CD4-positive, alpha-beta T cell treated with Interleukin-1 beta for 1 hour (primary cell): ENCODE measurements at regions not wholly inside any gene's neighbourhood (a gene's known extent, or its start where the extent isn't known, plus 50 kb on each side); places are given as distances from the start of the nearest gene placed in this dataset.
A peak's percentile ranks its signal among the peaks of the same experiment; 100 is the strongest.

Source experiments
- DNase-seq, 2 donors: peaks; one replicate each; pipeline ENCODE4 v3.0.0-alpha.2; 2020 to 2022

DNA sequence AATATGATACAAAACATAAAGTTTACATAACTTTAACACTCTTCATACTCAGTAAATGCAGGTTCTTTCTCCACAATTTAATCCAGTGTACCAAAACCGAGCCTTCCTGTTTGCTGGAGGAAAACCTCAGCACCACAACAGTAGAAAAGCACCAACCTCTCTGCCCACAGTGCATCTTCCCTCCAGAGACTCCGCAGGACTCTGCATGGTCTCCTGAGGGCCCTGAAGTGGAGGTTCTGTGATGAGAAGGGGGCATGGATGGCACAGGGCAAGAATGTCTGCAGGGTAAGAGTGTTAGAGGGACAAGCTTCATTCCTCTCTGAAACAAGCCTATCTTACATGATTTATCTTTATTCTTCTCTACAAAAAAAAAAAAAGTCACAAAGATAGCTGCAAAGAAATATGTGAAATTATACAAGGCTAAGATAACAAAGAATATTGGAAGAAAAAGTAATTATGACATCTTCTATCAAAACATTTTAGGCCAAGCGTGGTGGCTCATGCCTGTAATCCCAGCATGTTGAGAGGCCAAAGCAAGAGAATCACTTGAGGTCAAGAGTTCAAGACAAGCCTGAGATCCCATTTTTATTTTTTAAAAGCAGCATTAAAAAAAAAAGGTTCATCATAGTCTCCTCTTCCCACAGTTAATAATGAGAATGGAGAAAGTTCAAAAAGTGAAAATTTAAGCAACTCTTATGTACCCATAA, 102.0 kb downstream of the VPREB1 start:
- DNase-seq, result no peak

DNA sequence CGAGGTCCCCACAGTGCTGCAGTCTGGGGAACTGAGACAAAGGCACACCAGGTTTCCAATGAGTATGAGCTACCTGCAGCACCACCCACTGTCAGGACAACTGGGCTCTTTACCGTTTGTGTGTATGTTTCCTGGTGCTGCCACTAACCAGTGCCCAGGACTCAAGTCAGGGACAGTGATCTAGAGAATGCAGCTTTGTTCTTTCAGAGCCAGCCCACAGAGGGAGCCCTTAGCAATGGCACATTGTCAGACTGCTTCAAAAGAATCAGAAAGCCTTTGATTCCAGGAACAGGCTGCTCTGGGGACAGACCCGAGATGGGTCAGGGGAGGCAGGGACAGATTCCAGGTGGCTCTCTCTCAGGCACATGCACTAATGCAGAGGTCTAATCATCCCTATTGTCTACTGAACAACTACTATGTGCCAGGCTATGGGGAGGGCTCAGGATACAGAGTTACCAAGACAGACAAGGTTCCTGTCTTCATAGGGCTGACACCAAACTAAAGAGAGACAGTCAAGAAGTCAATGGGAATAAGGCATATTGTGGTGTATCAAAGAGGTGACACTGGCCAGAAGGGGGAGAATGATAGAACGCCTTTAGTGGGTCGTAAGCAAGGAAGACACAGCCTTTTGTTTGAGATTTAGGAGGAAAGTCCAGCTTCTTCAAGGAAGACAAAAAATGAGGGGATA, 103.7 kb downstream of the VPREB1 start:
- DNase-seq, result no peak

DNA sequence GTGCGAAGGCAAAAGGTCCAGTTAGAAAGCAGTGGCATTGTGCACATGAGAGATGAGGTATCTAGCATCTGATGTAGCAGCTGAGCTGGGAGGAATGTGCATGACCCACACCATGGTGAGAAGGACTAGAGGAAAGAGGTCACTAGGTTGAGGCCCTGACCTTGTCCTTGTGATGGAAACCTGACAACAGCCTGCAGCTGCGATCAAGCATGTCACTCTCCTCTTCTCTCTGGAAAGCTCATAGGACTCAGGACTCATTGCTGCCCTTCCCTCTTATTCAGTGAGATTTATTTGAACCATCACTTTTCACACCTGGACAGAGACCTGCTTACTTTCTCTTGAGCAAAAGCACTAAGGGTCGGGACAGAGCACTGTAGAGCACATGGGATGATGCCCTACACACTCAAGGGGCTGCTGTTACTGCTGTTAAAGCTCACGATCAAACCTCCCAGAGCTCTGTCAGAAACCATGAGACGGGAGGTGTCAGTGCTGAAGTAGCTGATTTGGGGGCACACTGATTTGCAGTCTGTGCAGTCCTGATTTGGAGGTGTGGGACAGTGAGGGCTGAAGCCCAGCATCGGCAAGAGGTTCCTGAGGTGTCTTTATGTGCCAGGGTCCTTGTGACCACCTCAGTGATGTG, 104.3 kb downstream of the VPREB1 start:
- no peak for DNase-seq

DNA sequence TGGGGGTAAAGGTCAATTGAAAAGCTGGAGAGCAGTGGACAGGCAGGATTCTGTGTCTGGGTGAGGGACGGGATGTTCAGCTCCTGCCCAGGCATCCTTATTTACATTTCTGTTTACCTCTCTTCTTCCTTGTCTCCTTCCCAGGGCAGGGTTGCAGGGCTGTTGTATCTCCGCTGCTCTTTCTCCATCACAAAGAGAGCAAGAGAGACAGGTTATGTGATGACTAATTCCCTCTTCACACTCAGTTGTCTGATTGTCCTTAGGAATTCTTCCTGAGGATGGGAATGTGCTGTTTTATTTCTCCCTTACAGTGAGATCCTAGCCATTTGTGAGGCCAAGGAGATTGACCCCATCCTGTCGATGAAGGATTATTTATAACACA, 104.9 kb downstream of the VPREB1 start:
- no peak for DNase-seq

DNA sequence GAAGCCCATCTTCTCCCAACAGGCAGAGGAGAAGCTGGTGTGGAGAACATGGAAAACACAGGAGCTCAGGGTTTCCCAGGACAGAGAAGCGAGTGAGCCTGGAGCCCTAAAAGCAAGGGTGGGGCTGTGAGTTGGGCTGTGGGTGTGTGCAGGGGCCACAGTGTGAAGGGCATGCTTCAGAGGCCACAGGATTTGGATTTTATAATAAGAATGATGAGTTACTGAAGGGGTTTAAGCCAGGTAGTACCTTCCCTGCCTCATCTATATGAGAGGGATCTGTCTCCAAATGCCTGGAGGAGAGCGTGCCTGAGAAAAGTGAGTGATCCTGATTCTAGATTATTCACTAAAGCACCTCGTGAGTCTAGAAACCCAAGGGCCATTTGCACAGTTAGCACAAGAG, 106.8 kb downstream of the VPREB1 start:
- DNase-seq, result no peak

DNA sequence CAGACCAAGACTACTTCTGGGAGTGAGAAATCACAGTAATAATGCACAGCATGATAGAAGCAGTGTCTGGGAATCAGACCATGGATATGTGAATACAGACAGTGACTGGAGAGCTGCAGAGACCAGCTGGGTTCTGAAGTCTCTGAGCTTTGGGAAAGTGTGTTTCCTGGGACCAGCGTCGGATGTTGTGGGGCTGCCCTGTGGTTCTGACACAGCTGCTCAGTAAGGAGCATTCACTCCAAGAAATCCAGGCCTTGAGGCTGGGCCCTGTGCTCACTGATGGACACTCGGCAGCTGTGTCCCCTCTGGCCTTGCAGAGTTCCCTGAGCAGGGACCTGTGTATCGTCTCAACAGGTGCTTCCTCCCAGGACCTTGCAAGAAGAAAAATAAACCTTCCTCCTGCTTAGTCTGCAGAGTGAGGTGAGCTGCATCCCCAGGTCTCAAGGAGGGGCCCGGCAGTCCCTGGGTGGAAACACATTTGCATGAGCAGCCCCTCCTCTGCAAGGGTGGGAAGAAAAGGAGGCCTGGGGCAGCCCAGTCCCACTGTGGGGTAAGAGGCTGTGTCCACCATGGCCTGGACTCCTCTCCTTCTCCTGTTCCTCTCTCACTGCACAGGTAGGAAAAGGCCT, 107.9 kb downstream of the VPREB1 start:
- DNase-seq, result no peak

DNA sequence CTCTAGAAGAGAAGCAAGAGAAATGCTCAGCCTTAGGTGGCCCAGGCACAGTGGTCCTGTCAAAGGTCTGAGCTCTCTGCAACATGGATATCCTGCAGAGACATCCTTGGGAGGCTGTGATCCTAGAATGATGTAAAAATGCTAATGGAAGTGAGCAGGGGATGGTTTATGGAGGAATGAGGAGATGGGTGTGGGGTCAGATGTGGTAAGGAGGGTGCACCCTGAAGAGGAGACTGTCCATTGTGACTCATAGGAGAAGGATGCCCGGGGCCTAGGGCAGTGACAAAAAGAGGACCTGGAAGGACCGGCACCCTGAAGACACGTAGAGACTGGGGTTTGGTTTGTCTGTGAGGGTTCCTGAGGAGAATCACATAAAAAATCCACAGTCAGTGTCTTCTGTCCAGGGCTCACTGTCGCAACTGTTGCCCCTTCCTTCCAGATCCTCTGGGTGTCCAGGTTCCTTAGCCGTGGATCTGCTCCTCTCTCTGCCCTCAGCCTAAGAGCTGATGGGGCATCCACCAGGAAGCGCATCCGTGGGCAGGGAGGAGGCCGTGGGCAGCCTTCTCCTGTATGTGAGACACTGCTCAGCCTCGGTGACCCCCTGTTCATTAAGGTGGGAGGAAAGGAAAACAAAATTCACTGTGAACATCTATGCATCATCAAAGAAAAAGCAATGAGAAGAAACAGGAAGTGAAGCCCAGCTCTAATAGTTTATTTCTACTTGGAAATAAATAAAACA, 110.7 kb downstream of the VPREB1 start:
- no peak for DNase-seq

DNA sequence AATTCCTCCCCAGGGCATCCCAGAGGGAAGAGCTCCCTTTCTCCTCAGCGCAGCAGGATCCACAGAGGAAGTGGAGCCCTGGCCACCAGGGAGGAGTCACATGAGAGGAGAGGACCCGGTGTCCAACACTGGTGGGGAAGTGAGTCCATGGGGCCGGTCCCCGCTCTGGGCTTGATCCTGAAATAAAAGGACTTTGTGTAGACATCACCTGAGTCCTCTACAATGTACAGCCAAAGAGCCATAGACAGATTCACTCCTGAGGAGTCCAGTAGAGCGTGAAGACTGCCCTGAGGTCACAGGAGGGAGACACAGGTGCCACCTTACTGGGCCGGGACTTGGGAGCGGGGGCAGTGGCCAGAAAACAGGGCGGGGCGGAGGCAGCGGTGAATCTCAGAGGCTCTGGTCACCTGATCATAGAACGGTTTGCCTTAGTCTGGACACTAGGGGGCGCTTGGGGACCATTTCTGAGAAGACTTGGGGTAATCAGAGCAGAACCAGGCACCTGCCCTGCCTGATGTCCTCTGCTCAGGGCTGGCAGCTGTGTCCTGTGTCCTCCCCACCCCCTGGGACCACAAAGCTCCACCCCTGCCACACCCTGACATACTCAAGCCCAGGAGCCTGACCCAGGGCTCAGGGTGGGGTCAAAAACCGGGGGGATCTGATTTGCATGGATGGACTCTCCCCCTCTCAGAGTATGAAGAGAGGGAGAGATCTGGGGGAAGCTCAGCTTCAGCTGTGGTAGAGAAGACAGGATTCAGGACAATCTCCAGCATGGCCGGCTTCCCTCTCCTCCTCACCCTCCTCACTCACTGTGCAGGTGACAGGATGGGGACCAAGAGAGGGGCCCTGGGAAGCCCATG, 112.7 kb downstream of the VPREB1 start:
- DNase-seq, result peak; percentile 59 to 80

DNA sequence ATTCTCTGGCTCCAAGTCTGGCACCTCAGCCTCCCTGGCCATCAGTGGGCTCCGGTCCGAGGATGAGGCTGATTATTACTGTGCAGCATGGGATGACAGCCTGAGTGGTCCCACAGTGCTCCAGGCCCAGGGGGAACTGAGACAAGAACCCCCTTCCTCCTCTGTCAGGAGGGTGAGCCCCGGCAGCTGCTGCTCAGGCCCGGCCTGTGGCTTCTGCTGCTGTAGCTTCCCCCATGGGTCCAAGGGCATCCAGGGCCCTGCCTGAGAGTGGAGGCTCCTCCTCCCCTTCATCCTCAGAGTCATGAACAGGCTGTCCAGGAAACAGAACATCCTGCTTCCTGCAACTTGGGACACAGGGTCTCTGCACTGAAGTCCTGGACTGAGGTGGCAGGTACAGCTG, 113.6 kb downstream of the VPREB1 start:
- no peak for DNase-seq

DNA sequence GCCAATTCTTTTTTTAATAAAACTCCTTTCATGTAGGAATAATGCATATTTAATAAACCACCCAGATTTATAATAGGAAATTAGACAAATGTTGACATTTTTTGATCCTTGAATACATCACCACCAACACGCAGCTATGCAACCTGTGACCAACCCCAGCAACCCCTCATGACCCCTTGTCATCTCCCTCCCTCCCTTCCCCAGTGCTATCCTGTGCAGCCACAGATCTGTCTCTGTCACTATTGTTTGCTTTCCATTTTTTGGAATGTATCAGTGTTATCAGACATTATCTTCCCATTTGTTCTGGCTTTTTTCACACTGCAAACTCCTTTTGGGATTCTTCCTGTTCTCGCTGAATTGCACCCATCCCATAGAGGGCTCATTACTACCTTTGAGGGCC, 114.1 kb downstream of the VPREB1 start:
- DNase-seq, result no peak

DNA sequence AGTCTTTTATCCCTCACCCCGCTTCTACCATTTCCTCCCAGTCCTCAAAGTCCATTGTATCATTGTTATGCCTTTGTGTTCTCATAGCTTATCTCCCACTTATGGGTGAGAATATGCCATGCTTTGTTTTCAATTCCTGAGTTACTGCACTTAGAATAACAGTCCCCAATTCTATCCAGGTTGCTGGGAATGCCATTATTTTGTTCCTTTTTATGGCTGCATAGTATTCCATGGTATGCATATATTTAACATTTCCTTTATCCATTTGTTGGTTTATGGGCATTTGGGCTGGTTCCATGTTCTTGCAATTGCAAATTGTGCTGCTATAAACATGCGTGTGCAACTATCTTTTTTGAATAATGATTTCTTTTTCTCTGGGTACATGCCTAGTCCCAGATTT, 114.9 kb downstream of the VPREB1 start:
- no peak for DNase-seq

DNA sequence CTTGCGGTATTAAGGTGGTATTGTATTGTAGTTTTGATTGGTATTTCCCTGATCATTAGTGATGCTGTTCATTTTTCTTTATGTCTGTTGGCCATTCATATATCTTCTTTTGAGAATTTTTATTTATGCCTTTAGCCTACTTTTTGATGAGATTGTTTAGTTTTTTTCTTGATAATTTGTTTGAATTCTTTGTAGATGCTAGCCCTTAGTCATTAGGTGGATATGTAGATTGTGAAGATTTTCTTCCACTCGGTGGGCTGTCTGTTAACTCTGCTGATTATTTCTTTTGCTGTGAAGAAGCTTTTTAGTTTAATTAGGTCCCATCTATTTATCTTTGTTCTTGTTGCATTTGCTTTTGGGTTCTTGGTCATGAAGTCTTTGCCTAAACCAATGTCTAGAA, 115.4 kb downstream of the VPREB1 start:
- no peak for DNase-seq

DNA sequence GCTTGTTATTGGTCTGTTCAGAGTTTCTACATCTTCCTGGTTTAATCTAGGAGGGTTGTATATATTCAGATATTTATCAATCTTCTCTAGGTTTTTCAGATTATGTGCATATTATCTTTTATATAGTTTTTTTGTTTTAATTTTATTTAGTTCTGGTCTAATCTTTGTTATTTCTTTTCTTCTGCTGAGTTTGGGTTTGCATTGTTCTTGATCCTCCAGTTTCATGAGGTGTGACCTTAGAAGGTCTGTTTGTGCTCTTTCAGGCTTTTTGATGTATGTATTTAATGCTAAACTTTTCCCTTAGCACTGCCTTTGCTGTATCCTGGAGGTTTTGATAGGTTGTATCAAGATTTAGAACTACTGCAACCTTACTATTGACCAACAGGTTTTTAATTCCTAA, 117.7 kb downstream of the VPREB1 start:
- no peak for DNase-seq

DNA sequence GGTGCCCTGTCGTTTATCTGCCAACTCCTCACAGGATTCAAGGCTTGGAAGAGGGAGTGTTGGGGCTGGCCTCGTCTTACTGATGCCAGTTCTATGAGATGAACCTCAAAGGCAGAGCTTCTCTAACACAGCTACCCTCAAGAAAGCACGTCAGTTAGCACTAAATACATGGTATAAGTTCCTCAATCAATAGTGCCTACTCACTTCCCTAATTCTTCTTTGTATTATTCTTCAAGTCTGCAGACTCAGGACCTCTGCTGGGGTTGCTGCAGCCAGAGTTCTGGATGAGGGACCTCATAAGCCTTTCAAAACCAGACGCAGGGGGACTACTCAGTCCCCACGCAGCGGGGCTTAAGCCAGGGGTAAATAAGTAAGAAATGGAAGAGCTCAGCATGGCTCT, 118.3 kb downstream of the VPREB1 start:
- no peak for DNase-seq

DNA sequence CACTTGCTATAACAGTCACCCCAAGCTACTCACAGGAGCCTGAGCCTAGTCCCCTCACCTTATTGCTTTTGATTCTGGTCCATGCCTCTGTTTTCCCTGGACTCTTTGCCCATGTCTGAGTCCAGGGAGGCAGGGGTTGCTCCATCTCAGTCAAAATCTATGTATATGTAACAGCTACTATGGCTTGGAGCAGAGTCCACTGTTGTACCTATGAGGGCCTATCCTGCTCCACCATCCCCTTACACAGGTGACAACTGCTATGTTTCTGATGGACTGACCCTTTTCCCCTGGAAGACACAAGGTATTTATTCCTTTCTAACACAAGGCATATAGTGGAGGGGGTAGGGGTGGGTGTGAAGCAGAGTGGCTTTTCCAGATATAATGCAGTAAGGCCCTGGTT, 119.6 kb downstream of the VPREB1 start:
- DNase-seq, result no peak

DNA sequence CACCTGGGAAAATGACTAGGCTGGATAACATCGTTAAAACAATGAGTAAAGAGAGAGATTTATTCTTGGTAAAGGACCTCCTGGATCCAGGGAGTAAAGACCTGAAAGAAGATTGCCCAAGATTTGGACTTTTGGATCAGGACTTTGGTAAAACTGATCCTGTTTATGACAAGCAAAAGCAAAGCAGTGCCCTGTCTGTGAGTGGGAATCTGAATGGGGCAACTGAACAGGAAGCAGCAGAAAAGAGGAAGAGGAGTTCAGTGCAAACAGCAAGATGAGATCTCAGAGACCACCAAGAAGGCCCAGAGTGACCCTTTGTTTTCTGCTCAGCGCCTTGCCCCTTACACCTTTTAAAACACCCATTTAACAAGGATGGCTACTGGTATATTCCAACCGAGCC, 122.0 kb downstream of the VPREB1 start:
- no peak for DNase-seq

DNA sequence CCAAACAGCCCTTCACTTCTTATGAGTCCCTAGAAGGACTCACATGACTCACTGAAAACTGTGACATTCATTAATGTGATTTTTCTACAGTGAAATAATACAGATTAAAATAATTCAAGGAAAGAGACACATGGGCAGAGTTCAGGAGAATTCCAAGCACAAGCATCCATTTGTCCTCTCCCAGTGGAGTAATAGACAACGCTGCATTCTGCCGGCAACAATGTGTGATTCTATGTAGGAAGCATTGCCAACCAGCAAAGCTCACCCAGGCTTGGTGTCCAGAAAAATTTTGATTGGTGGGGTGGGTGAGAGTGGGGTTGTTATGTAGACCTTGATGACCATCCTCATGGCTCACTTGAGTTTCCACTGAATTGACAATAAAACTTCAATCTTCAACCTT, 123.9 kb downstream of the VPREB1 start:
- no peak for DNase-seq

DNA sequence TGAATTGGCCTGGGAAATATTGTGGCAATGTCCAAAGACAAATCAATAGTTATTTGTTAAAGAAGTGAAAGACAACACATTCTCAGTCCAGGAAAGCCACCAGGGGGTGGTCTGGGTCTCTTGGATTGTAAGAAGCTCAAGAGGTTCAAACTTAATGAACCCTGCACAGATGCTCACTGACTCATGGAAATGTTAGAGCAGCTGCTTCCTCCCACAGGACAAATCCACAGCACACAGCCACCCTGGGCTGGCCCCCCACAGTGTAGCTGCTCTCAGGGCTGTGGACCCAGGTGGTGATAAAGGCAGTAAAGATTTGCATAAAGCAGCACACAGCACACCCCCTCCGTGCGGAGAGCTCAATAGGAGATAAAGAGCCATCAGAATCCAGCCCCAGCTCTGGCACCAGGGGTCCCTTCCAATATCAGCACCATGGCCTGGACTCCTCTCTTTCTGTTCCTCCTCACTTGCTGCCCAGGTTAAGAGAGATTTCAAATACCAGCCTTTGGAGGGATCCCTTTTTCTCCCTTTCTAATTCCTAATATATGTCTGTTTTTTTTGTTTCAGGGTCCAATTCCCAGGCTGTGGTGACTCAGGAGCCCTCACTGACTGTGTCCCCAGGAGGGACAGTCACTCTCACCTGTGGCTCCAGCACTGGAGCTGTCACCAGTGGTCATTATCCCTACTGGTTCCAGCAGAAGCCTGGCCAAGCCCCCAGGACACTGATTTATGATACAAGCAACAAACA, 124.8 kb downstream of the VPREB1 start:
- peak in 1 of 2 donors; percentile 66 for DNase-seq

DNA sequence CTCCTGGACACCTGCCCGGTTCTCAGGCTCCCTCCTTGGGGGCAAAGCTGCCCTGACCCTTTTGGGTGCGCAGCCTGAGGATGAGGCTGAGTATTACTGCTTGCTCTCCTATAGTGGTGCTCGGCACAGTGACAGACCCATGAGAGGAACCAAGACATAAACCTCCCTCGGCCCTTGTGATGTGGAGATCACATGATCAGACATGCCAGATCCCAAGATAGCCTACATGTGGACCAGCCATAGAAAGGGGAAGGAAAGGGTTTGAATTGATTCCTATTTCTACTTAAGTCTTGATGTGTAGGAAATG, 125.3 kb downstream of the VPREB1 start:
- no peak for DNase-seq

DNA sequence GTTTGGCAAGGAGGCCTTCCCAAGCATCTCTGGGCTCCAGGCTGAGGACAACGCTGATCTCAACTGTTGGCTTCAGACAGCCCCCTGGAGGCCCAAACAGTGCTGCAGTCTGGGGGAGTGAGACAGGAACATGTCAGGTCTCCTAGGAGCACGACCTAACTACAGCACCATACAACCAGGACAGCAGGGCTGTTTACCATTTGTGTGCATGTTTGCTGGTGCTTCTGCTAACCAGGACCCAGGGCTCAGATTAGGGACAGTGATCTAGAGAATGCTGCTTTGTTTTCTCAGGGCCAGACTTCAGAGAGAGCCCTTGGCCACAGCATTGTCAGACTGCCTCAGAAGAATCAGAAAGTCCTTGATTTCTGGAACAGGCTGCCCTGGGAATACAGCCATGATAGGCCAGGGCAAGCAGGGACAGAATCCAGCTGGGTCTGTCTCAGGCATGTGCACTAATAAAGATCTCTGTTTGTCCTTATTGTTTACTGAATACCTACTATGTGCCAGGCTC, 126.5 kb downstream of the VPREB1 start:
- no peak for DNase-seq

DNA sequence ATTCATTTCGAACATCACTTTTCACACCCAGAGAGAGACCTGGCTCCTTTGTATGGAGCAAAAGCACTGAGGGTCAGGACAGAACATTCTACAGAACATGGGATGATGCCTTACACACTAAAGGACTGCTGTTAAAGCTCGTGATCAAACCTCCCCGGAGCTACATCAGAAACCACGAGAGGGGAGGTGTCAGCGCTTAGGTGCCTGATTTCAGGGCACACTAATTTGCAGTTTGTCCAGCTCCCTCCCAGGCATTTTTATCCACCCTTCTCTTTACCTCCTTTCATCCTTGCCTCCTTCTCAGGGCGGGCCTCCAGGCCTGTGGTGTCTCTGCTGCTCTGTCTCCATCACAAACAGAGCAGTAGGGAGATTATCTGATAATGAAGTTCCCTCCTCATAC, 127.5 kb downstream of the VPREB1 start:
- DNase-seq, result no peak
